ENCODE measurements at regions not wholly inside any gene's neighbourhood (a gene's known extent, or its start where the extent isn't known, plus 50 kb on each side); places are given as distances from the start of the nearest gene placed in this dataset.

- no peak for TF ChIP-seq ETV6 (CRISPR knock-in tag; IDR thresholded peaks at IDR 0.05)
- no peak for TF ChIP-seq CTCF (IDR thresholded peaks at IDR 0.05)
- TF ChIP-seq ZNF671 (CRISPR knock-in tag; IDR thresholded peaks at IDR 0.05): no peak
- TF ChIP-seq MYBL2 (CRISPR knock-in tag; IDR thresholded peaks at IDR 0.05): no peak
These were observed 329.9 kb upstream of the VWC2 start for GRCh38 chr7:49443515-49443914.
